Adipocyte (in vitro differentiated cells): ENCODE measurements at regions not wholly inside any gene's neighbourhood (a gene's known extent, or its start where the extent isn't known, plus 50 kb on each side); places are given as distances from the start of the nearest gene placed in this dataset.
A peak's percentile ranks its signal among the peaks of the same experiment; 100 is the strongest.

Source experiments
- DNase-seq: peaks from one replicate; pipeline ENCODE4 v3.0.0-alpha.2; 2015; ENCODE audit warnings: low read depth
- H3K27me3 ChIP-seq: replicated peaks from 2 replicates; pipeline ENCODE4 v1.7.0; 2013; ENCODE audit warnings: mild to moderate bottlenecking, low read length, moderate library complexity; ENCODE audit not compliant: control insufficient read depth, insufficient read depth
- H3K36me3 ChIP-seq: 2 replicates; pipeline ENCODE4 v1.7.0; 2013; ENCODE audit warnings: low read length, mild to moderate bottlenecking, moderate library complexity; ENCODE audit not compliant: control insufficient read depth, insufficient read depth, severe bottlenecking
- H3K4me1 ChIP-seq: 2 replicates; pipeline ENCODE4 v1.7.0; 2013; ENCODE audit warnings: mild to moderate bottlenecking, low read length, moderate library complexity; ENCODE audit not compliant: control insufficient read depth, insufficient read depth
- H3K4me3 ChIP-seq: 2 replicates; pipeline ENCODE4 v1.7.0; 2013; ENCODE audit warnings: mild to moderate bottlenecking, low read length, moderate library complexity
- H3K9ac ChIP-seq: 2 replicates; pipeline ENCODE4 v1.7.0; 2013; ENCODE audit warnings: mild to moderate bottlenecking, low read length, moderate library complexity
- H3K9me3 ChIP-seq: 2 replicates; pipeline ENCODE4 v1.7.0; 2013; ENCODE audit warnings: mild to moderate bottlenecking, low read length, moderate library complexity; ENCODE audit not compliant: control insufficient read depth

GRCh38 chr12:74963304-74963703 is 246.3 kb downstream of the KCNC2 start:
- H3K4me3 ChIP-seq = no peak overlapping the region

DNA sequence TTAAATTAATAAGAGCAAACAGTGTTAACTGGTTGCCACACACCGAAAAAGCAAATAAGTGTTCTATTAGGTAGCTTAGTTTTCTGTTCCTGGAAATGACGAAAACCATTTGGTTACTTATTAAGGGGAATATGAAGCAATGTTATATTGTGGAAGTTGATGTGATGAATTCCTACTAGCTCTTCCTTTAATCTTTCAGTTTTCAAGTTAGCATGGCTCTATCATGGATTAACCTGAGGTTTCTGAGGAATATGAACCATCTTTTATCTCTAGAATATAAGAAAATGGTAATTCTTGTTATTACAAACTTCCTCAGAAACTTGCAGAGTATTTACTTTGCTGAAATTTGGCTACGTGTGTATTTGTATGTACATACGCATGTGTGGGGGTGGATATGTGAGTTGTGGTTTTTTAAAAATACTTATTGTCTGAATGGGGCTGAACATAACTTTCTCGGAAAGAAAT is 245.7 kb downstream of the KCNC2 start:
- H3K4me3 ChIP-seq = no peak overlapping the region
- H3K9ac ChIP-seq = no peak overlapping the region
- no peaks in the 10 kb centered on the region for H3K36me3 ChIP-seq
- DNase-seq = no peak
- H3K9me3 ChIP-seq = no peaks in the 10 kb centered on the region
- H3K4me1 ChIP-seq = no peaks in the 10 kb centered on the region
- no peaks in the 10 kb centered on the region for H3K27me3 ChIP-seq

More at GRCh38 chr12:74963304-74963703, 246.3 kb downstream of the KCNC2 start:
- Histone ChIP-seq H3K36me3 (no peaks in the 10 kb centered on the region), H3K27me3 (no peaks in the 10 kb centered on the region), H3K9ac (no peak overlapping the region), H3K9me3 (no peaks in the 10 kb centered on the region), H3K4me1 (no peaks in the 10 kb centered on the region)
- no peak for DNase-seq

- H3K9me3 ChIP-seq = no peaks in the 10 kb centered on the region
- H3K27me3 ChIP-seq = no peaks in the 10 kb centered on the region
- H3K36me3 ChIP-seq = no peaks in the 10 kb centered on the region
- H3K9ac ChIP-seq = no peak overlapping the region
- H3K4me1 ChIP-seq = no peaks in the 10 kb centered on the region
- no peak for DNase-seq
- no peak overlapping the region for H3K4me3 ChIP-seq
These were observed 245.2 kb downstream of the KCNC2 start for GRCh38 chr12:74964390-74964789.

DNA sequence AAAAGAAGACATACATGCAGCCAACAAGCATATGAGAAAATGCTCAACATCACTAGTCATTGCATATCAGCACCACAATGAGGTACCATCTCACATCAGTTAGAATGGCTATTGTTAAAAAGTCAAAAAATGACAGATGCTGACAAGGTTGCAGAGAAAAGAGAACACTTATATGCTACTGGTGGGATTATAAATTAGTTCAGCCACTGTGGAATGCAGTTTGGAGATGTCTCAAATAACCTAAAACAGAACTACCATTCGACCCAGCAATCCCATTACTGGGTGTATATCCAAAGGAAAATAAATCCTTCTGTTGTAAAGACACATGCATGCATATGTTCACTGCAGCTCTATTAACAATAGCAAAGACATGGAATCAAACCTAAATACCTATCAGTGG is 238.4 kb downstream of the KCNC2 start:
- no peaks in the 10 kb centered on the region for H3K27me3 ChIP-seq
- no peak overlapping the region for H3K4me3 ChIP-seq
- no peaks in the 10 kb centered on the region for H3K4me1 ChIP-seq
- H3K9ac ChIP-seq = no peak overlapping the region
- H3K9me3 ChIP-seq = no peaks in the 10 kb centered on the region
- H3K36me3 ChIP-seq = no peaks in the 10 kb centered on the region
- DNase-seq = no peak

DNA sequence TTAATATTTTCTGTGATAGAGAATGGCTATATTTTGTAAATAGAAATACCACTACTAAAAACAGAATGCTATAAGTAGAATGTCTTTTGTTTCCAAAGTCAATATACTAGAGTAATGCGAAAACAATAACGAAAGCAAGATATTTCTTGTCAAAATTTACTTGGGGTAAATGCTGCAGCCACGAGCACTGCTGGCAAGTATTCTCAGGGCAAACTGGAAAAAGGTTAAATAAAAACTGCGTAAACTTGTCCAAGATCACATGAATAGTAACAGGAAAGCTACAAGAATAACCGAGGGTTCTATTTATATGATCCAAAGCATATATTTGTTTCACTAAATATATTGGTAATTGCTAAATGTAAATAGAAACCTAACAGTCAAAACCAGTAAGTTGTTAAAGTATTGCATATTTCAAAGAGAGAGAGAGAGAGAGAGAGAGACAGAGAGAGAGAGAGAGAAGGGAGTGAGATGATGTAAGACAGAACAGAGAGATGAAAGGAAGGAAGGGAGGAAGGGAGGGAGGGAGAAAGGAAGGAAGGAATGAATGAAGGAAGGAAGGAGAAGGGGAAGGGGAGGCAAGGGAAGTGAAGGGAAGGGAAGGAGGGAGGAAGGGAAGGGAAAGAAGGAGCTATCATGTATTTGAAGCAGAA is 231.7 kb downstream of the KCNC2 start:
- no peaks in the 10 kb centered on the region for H3K27me3 ChIP-seq
- H3K4me1 ChIP-seq = no peaks in the 10 kb centered on the region
- no peaks in the 10 kb centered on the region for H3K9me3 ChIP-seq
- H3K4me3 ChIP-seq = no peak overlapping the region
- H3K9ac ChIP-seq = no peak overlapping the region
- no peaks in the 10 kb centered on the region for H3K36me3 ChIP-seq
- DNase-seq = no peak

- Histone ChIP-seq H3K4me3 (no peak overlapping the region), H3K36me3 (no peaks in the 10 kb centered on the region), H3K27me3 (no peaks in the 10 kb centered on the region), H3K4me1 (no peaks in the 10 kb centered on the region), H3K9ac (no peak overlapping the region), H3K9me3 (no peaks in the 10 kb centered on the region)
- DNase-seq = peak; percentile 61
These were observed 229.1 kb downstream of the KCNC2 start for GRCh38 chr12:74980510-74980909.

DNA sequence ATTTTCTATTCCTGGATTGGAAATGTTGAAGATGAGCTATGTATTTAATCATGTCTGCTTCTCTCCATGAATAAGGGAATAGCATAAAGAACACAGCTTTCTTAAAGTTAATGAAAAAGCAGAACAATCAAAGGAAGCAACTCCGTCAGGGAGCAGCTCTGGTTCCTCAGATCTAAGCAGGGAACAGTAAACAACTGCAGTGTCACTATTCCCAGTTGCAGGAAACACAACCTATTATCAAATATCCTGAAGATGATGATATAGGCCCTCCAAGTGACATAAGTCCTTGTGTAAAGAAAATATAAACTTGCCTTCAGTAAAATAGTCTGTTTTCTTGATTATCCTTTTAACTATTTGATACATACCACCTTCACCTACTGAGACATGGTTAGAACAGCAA is 228.1 kb downstream of the KCNC2 start:
- no peak overlapping the region for H3K4me3 ChIP-seq
- H3K36me3 ChIP-seq = no peaks in the 10 kb centered on the region
- H3K9me3 ChIP-seq = no peaks in the 10 kb centered on the region
- DNase-seq = no peak
- no peaks in the 10 kb centered on the region for H3K4me1 ChIP-seq
- no peaks in the 10 kb centered on the region for H3K27me3 ChIP-seq
- no peak overlapping the region for H3K9ac ChIP-seq

DNA sequence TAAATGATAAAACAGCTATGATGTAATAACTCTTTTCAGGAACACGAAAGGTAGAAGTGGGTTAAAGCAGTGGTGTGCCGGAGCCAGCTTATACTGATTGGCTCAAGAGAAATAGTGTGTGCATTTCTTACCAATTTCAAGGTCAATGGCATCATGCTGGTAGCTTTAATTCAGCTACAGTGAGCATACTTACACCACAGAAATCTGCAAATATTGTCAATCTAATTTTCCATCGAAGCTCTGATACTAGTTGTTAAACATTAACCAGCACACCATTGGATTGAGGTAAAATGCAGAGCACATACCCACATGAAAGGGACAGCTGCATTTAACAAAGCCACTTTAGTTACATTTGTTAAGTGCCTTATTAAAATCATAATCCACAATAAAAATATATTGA is 225.7 kb downstream of the KCNC2 start:
- no peaks in the 10 kb centered on the region for H3K36me3 ChIP-seq
- no peak overlapping the region for H3K4me3 ChIP-seq
- DNase-seq = no peak
- H3K9me3 ChIP-seq = no peaks in the 10 kb centered on the region
- H3K4me1 ChIP-seq = no peaks in the 10 kb centered on the region
- H3K9ac ChIP-seq = no peak overlapping the region
- no peaks in the 10 kb centered on the region for H3K27me3 ChIP-seq

GRCh38 chr12:74984631-74985030 is 225.0 kb downstream of the KCNC2 start:
- Histone ChIP-seq H3K4me1 (no peaks in the 10 kb centered on the region), H3K4me3 (no peak overlapping the region), H3K36me3 (no peaks in the 10 kb centered on the region), H3K27me3 (no peaks in the 10 kb centered on the region), H3K9ac (no peak overlapping the region), H3K9me3 (no peaks in the 10 kb centered on the region)
- DNase-seq = no peak

DNA sequence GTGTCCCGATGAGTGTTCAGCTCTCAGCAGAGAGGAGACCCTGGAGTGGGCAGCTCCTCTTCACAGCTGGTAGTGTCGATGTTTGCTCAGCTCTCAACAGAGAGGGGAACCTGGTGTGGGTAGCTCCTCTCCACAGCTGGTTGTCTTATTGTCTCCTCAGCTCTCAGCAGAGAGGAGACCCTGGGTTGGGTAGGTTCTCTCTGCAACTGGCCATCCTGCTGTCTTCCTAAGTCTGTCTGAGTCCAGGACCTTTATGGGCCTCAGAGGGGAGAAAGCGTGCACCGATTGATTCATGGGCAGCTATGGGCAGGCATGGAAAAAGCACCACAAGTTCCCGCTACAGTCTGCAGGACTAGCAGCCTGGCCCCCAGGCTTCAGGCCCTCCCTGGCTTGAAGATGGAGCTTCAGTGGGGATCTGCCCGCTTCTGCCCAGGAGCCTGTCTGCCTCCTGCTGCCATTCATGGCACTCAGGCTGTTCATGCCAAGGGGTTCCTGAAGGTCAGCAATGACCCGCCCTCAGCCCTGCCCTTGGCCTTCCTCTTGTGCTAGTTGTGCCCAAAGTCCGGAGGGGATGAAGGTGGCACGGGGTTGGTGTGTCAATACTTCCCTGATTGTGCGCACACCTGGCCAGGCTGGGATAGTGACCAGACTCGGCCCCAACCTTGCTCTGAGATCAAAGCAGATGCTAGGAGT is 224.2 kb downstream of the KCNC2 start:
- H3K4me1 ChIP-seq = no peaks in the 10 kb centered on the region
- no peaks in the 10 kb centered on the region for H3K36me3 ChIP-seq
- no peak overlapping the region for H3K4me3 ChIP-seq
- no peaks in the 10 kb centered on the region for H3K27me3 ChIP-seq
- H3K9me3 ChIP-seq = no peaks in the 10 kb centered on the region
- no peak overlapping the region for H3K9ac ChIP-seq
- DNase-seq = no peak

DNA sequence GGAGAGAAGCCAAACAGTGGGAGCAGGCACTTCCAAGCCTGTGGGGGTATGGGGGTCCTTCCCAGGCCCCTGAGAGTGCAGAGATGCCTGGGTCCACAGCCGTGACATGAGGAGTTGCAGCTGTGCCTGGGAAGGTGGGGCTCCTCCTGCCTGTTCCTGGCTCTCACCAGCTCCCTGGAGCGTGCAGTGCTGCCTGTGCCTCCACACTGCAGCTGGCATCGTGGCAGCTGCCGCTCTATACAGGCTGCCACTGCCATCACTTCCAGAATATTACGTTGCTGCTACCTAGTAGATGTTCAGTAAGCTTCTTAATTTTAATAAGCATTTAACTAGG is 223.7 kb downstream of the KCNC2 start:
- Histone ChIP-seq H3K27me3 (no peaks in the 10 kb centered on the region), H3K9ac (no peak overlapping the region), H3K9me3 (no peaks in the 10 kb centered on the region), H3K4me1 (no peaks in the 10 kb centered on the region), H3K4me3 (no peak overlapping the region), H3K36me3 (no peaks in the 10 kb centered on the region)
- DNase-seq = no peak

DNA sequence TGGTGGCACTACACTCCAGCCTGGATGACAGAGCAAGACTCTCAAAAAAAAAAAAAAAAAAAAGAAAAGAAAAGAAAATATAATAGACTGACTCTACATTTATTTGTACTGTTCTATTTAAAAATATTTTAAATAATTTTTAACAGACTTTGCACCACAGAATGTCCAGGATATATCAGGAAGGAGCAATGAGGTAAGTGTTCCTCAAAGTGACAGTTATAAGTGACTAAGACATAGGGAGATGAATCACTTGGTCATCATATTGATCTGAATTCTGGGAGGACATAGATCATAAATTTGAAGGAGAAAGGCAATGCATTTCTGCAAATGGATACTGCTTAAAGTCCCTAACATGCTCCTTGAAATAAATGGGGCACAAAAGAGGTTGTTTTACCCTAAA is 221.5 kb downstream of the KCNC2 start:
- H3K36me3 ChIP-seq = no peaks in the 10 kb centered on the region

More for the DNA sequence above, 221.5 kb downstream of the KCNC2 start:
- Histone ChIP-seq H3K27me3 (no peaks in the 10 kb centered on the region), H3K9me3 (no peaks in the 10 kb centered on the region), H3K4me1 (no peaks in the 10 kb centered on the region), H3K4me3 (no peak overlapping the region), H3K9ac (no peak overlapping the region)
- DNase-seq = no peak
